Natural killer cell (primary cell): ENCODE measurements at regions not wholly inside any gene's neighbourhood (a gene's known extent, or its start where the extent isn't known, plus 50 kb on each side); places are given as distances from the start of the nearest gene placed in this dataset.

Experiments used
- ATAC-seq, 3 donors: fragments of 150-1000 bp in 2 of 3; fragments of 200-7000 bp in 1 of 3; cut with Tn5 transposase; 1 replicate in 1 of 3; 2 replicates in 2 of 3; pipeline ENCODE4 v1.10.0; 2021; ENCODE audit warnings: mild to moderate bottlenecking in 2 of 3, moderate library complexity in 2 of 3
- DNase-seq, 2 donors: peaks; one replicate each; pipeline versions ENCODE4 v3.0.0 to v3.0.0-alpha.2; 2013 to 2021; ENCODE audit warnings: mixed read lengths in 1 of 2
- H3K27ac ChIP-seq: one replicate; pipeline ENCODE4 v1.5.1; 2013; ENCODE audit warnings: mild to moderate bottlenecking, low read length
- H3K27me3 ChIP-seq: one replicate; pipeline ENCODE4 v1.6.1; 2013; ENCODE audit warnings: low read length; ENCODE audit not compliant: control insufficient read depth, insufficient read depth
- H3K36me3 ChIP-seq: one replicate; pipeline ENCODE4 v1.6.1; 2013; ENCODE audit warnings: low read length; ENCODE audit not compliant: control insufficient read depth, insufficient read depth
- H3K4me1 ChIP-seq: one replicate; pipeline ENCODE4 v1.6.1; 2013; ENCODE audit warnings: low read length; ENCODE audit not compliant: control insufficient read depth, insufficient read depth
- H3K4me3 ChIP-seq: one replicate; pipeline ENCODE4 v1.5.1; 2013; ENCODE audit warnings: low read length
- H3K9me3 ChIP-seq: one replicate; pipeline ENCODE4 v1.6.1; 2013; ENCODE audit warnings: low read length; ENCODE audit not compliant: control insufficient read depth, insufficient read depth
- H3K27ac Mint-ChIP-seq, 2 donors: one replicate each; pipeline ENCODE4 v1.8.0; 2022; ENCODE audit warnings: mild to moderate bottlenecking in 2 of 2, mixed read lengths in 2 of 2, moderate library complexity in 1 of 2
- H3K27me3 Mint-ChIP-seq, 2 donors: one replicate each; pipeline ENCODE4 v1.8.0; 2022; ENCODE audit warnings: low read depth in 2 of 2, mixed read lengths in 2 of 2
- H3K36me3 Mint-ChIP-seq: one replicate; pipeline ENCODE4 v1.8.0; 2022; ENCODE audit warnings: mixed read lengths
- H3K4me1 Mint-ChIP-seq, 2 donors: one replicate each; pipeline ENCODE4 v1.8.0; 2022; ENCODE audit warnings: mixed read lengths in 2 of 2
- H3K4me3 Mint-ChIP-seq: one replicate; pipeline ENCODE4 v1.8.0; 2022; ENCODE audit warnings: mild to moderate bottlenecking, moderate library complexity, mixed read lengths
- H3K9me3 Mint-ChIP-seq, 2 donors: one replicate each; pipeline ENCODE4 v1.8.0; 2022; ENCODE audit warnings: mixed read lengths in 2 of 2
- WGBS: methylation state at CpG from one replicate; pipeline ENCODE4 v1.1.7; 2013; ENCODE audit warnings: missing lambda C conversion rate; ENCODE audit not compliant: insufficient coverage; 5-methylcytosine and 5-hydroxymethylcytosine counted together
- intact Hi-C: fragments of 100-400 bp; cut with micrococcal nuclease; formaldehyde crosslinking; loops from one replicate; pipeline ENCODE4 v1.14.2; 2022
- TF ChIP-seq, protein P1 (sequence below): fragments of 200-600 bp; IDR thresholded peaks from one replicate; pipeline ENCODE4 v1.8.0; 2022; ENCODE audit warnings: antibody characterized with exemption

DNA sequence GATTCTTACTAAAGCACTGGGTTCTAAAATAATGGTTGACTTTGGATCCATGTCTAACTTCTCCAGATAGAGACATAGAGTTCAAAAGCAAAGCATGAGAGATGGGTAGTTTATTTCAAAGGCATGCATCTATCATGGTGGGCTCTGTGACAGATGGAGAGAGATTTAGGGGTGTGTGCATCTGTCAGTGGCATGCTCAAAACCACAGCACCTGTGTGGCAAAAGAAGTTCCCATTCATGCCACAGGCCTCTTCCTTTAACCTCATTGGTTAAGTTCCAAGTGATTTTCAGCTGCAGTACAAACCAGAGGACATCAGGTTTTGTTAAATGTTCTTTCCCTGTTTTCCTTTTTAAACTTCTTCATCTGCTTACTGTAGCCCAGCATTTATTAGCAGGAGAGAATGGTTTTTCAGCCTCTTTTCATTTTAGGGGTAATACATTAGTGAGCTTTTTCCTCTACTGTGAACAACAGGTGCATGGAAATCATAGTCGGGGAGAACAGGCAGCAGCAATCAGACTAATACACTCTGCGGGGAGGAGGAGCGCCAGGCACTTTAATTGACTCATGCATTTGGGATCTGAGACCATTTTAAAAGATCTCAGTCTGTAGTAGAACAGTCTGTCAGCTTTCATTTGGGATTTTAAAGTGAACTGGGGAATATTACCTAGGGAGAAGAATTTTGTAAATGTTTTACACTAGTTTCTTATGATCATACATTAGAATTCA is 52.4 kb upstream of the UPP2 start:
- intact Hi-C loops: no loop called here
- Mint-ChIP-seq H3K36me3 (no peaks in the 10 kb centered on the region), H3K4me1 (no peaks in the 10 kb centered on the region), H3K27me3 (peaks cover 4 to 11% of the 10 kb centered on the region in 2 donors), H3K4me3 (no peak overlapping the region), H3K9me3 (no peaks in the 10 kb centered on the region), H3K27ac (no peak overlapping the region)
- TF ChIP-seq, protein P1, sequence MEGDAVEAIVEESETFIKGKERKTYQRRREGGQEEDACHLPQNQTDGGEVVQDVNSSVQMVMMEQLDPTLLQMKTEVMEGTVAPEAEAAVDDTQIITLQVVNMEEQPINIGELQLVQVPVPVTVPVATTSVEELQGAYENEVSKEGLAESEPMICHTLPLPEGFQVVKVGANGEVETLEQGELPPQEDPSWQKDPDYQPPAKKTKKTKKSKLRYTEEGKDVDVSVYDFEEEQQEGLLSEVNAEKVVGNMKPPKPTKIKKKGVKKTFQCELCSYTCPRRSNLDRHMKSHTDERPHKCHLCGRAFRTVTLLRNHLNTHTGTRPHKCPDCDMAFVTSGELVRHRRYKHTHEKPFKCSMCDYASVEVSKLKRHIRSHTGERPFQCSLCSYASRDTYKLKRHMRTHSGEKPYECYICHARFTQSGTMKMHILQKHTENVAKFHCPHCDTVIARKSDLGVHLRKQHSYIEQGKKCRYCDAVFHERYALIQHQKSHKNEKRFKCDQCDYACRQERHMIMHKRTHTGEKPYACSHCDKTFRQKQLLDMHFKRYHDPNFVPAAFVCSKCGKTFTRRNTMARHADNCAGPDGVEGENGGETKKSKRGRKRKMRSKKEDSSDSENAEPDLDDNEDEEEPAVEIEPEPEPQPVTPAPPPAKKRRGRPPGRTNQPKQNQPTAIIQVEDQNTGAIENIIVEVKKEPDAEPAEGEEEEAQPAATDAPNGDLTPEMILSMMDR: no peak
- no peaks in the 10 kb centered on the region for H3K9me3 ChIP-seq
- no peaks in the 10 kb centered on the region for H3K4me1 ChIP-seq
- H3K4me3 ChIP-seq: no peak overlapping the region
- WGBS: 80% methylated on average over 3 of the region's 3 CpGs
- no peaks in the 10 kb centered on the region for H3K36me3 ChIP-seq
- no peak overlapping the region for H3K27ac ChIP-seq
- DNase-seq (no peak), ATAC-seq (no peak)
- H3K27me3 ChIP-seq: no peaks in the 10 kb centered on the region

DNA sequence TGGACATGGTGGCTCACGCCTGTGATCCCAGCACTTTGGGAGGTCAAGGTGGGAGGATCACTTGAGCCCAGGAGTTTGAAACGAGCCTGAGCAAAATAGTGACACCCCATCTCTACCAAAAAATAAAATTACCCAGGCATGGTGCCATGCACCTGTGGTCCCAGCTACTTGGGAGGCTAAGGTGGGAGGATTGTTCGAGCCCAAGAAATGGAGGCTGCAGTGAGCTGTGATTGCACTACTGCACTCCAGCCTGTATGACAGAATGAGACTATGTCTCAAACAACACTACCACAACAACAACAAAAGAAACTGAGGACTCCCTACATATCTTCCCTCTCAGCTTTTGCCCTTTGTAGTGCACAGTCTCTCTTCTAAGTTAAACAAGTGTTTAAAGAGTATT is 53.3 kb upstream of the UPP2 start:
- intact Hi-C loops: no loop called here
- TF ChIP-seq, protein P1: no peak
- Mint-ChIP-seq H3K27ac (no peak overlapping the region), H3K4me1 (no peaks in the 10 kb centered on the region), H3K9me3 (no peaks in the 10 kb centered on the region), H3K4me3 (no peak overlapping the region), H3K27me3 (peaks cover 8 to 11% of the 10 kb centered on the region in 2 donors), H3K36me3 (no peaks in the 10 kb centered on the region)
- no peaks in the 10 kb centered on the region for H3K27me3 ChIP-seq
- H3K4me1 ChIP-seq: no peaks in the 10 kb centered on the region
- no peak for DNase-seq
- no peaks in the 10 kb centered on the region for H3K36me3 ChIP-seq
- no peak overlapping the region for H3K4me3 ChIP-seq
- no peak for ATAC-seq
- H3K27ac ChIP-seq: no peak overlapping the region
- H3K9me3 ChIP-seq: no peaks in the 10 kb centered on the region
- WGBS: 96% methylated on average over 2 of the region's 3 CpGs

GRCh38 chr2:158047156-158047611 is 54.5 kb upstream of the UPP2 start:
- H3K4me1 ChIP-seq: no peaks in the 10 kb centered on the region
- H3K36me3 Mint-ChIP-seq: no peaks in the 10 kb centered on the region
- H3K9me3 Mint-ChIP-seq: no peaks in the 10 kb centered on the region
- intact Hi-C loops: no loop called here
- H3K27me3 ChIP-seq: no peaks in the 10 kb centered on the region
- H3K27ac ChIP-seq: no peak overlapping the region
- no peak overlapping the region for H3K4me3 ChIP-seq
- H3K9me3 ChIP-seq: no peaks in the 10 kb centered on the region
- no peak overlapping the region for H3K4me3 Mint-ChIP-seq
- ATAC-seq: no peak
- H3K36me3 ChIP-seq: no peaks in the 10 kb centered on the region
- H3K27ac Mint-ChIP-seq: no peak overlapping the region
- H3K4me1 Mint-ChIP-seq: no peaks in the 10 kb centered on the region
- DNase-seq: no peak
- TF ChIP-seq, protein P1: no peak
- H3K27me3 Mint-ChIP-seq: peaks cover 11% of the 10 kb centered on the region in 2 donors
- 64% methylated on average over 5 of the region's 5 CpGs for WGBS
